WERI-Rb-1 (cell line): ENCODE measurements at regions not wholly inside any gene's neighbourhood (a gene's known extent, or its start where the extent isn't known, plus 50 kb on each side); places are given as distances from the start of the nearest gene placed in this dataset.
"Not testable (repeated sequence)": the region's sequence is repeated elsewhere in the genome, so short reads cannot be mapped to it uniquely, and the experiment has no call there.

ENCODE experiments used
- DNase-seq: peaks from one replicate; pipeline ENCODE4 v3.0.0-alpha.2; 2020
- H3K27ac ChIP-seq: fragments of 250-450 bp; sonication (Bioruptor Pico); 2 replicates; pipeline ENCODE4 v1.5.1; 2020; ENCODE audit warnings: mild to moderate bottlenecking, moderate library complexity
- H3K27me3 ChIP-seq: fragments of 250-450 bp; sonication (Bioruptor Pico); 2 replicates; pipeline ENCODE4 v1.5.1; 2021; ENCODE audit warnings: mild to moderate bottlenecking, low read depth, moderate library complexity; ENCODE audit not compliant: insufficient read depth, severe bottlenecking
- H3K36me3 ChIP-seq: fragments of 250-450 bp; sonication (Bioruptor Pico); 2 replicates; pipeline ENCODE4 v1.5.1; 2020; ENCODE audit warnings: mild to moderate bottlenecking, moderate library complexity
- H3K4me3 ChIP-seq: 2 replicates; pipeline ENCODE4 v1.5.1; 2011; ENCODE audit warnings: low read depth, mild to moderate bottlenecking, control low read depth, low read length
- H3K9me3 ChIP-seq: fragments of 250-450 bp; sonication (Bioruptor Pico); 2 replicates; pipeline ENCODE4 v1.5.1; 2021; ENCODE audit warnings: mild to moderate bottlenecking, moderate library complexity; ENCODE audit not compliant: severe bottlenecking
- TF ChIP-seq, protein P1 (sequence below): IDR thresholded peaks from 2 replicates; pipeline ENCODE4 v1.5.1; 2011; ENCODE audit warnings: low read depth, mild to moderate bottlenecking, control low read depth, inconsistent platforms, low read length

DNA sequence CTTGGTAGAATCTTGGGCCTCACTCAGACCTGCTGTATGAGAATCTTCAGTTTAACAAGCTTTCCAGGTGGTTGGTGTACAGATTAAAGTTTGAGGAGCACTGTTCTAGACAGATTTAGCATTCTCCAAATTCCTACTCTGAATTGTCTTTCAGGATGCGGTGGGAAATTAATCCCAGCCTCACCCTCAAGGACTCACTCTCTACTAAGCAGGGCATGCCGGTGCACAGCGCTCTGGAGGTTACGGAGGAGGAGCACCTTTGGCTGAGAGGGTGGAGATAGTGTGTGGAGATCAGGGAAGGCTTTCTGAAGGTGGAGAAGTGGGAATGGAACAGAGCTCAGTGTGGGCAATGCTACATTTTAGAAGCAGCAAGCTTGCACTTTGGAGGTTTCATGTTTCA, 359.2 kb downstream of the LRATD1 start:
- Histone ChIP-seq H3K36me3 (no peaks in the 10 kb centered on the region), H3K27ac (no peak overlapping the region), H3K27me3 (no peaks in the 10 kb centered on the region), H3K4me3 (no peak overlapping the region), H3K9me3 (no peaks in the 10 kb centered on the region)
- TF ChIP-seq, protein P1, sequence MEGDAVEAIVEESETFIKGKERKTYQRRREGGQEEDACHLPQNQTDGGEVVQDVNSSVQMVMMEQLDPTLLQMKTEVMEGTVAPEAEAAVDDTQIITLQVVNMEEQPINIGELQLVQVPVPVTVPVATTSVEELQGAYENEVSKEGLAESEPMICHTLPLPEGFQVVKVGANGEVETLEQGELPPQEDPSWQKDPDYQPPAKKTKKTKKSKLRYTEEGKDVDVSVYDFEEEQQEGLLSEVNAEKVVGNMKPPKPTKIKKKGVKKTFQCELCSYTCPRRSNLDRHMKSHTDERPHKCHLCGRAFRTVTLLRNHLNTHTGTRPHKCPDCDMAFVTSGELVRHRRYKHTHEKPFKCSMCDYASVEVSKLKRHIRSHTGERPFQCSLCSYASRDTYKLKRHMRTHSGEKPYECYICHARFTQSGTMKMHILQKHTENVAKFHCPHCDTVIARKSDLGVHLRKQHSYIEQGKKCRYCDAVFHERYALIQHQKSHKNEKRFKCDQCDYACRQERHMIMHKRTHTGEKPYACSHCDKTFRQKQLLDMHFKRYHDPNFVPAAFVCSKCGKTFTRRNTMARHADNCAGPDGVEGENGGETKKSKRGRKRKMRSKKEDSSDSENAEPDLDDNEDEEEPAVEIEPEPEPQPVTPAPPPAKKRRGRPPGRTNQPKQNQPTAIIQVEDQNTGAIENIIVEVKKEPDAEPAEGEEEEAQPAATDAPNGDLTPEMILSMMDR = no peak
- DNase-seq = no peak

DNA sequence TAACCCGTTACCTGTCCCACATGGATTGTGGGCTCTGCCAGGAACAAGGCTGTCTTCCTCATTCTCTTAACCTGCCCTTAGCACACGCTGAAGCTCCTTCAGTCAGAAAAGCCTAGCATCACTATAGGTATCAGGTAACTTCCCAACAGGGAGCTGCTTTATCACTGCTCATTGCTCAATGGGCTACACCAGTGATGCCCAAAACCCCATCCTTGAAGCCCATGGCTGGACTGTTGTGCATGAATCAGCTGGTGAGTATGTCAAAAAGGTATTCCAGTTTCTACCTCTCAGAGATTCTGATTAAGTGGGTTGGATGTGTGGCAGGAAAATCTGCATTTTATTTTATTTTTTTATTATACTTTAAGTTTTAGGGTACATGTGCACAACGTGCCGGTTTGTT, 362.2 kb downstream of the LRATD1 start:
- Histone ChIP-seq H3K27me3 (no peaks in the 10 kb centered on the region), H3K9me3 (no peaks in the 10 kb centered on the region), H3K36me3 (no peaks in the 10 kb centered on the region), H3K4me3 (no peak overlapping the region), H3K27ac (no peak overlapping the region)
- no peak for DNase-seq
- TF ChIP-seq, protein P1 = no peak

DNA sequence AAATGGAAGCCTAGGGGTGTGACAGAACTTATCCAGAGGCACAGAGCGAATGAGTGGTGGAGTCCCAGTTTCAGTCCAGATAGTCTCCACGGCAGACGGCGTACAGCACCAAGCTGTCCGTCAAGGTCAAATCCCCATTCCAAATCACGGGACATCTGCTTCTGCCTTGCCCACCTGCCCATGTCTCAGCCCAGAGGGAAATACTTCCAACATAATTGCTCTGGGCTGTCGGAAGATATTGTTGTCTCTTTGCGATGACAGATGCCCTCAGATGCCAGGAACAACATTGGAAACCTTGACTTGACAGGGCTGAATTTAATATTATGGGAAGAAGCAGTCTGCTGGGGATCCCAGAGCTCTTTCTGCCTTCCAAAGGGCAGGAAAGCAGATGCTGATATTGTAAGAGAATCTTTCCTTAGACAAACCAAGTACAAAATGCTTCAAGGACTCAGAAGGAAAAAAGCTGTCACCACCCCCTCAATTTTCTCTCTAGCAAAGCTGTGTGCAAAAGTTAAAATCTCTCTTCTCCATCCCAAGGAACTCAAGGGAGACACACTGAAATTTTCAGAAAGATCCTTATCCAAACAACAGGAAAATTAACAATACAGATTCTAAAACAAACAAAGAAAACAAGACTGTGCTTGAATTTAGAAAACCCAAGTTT, 364.0 kb downstream of the LRATD1 start:
- DNase-seq = peak; percentile 70
- Histone ChIP-seq H3K36me3 (no peaks in the 10 kb centered on the region), H3K27me3 (no peaks in the 10 kb centered on the region), H3K27ac (peak overlapping the region; percentile 8), H3K4me3 (no peak overlapping the region), H3K9me3 (no peaks in the 10 kb centered on the region)
- TF ChIP-seq, protein P1 = no peak

DNA sequence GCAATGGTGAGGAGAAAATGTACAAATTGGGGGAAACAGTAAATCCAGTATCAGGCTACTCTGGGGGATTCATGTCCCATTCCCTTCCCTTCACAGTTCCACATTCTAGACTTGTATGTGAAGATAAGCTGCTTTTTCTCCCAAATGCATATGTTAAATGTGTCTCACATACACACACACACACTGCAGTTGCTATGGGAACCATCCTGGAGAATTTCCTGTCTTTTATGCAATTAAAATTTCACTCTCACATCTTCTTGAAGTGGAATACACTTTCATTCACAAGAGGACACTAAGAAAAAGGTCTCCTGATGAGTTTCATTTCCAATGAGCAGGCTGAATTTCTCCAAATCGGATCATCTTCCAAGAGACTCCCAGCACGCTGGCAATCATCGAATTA, 366.0 kb downstream of the LRATD1 start:
- H3K27ac ChIP-seq = no peak overlapping the region
- no peak overlapping the region for H3K4me3 ChIP-seq
- no peaks in the 10 kb centered on the region for H3K9me3 ChIP-seq
- no peak for DNase-seq
- no peaks in the 10 kb centered on the region for H3K36me3 ChIP-seq
- TF ChIP-seq, protein P1 = no peak
- no peaks in the 10 kb centered on the region for H3K27me3 ChIP-seq

DNA sequence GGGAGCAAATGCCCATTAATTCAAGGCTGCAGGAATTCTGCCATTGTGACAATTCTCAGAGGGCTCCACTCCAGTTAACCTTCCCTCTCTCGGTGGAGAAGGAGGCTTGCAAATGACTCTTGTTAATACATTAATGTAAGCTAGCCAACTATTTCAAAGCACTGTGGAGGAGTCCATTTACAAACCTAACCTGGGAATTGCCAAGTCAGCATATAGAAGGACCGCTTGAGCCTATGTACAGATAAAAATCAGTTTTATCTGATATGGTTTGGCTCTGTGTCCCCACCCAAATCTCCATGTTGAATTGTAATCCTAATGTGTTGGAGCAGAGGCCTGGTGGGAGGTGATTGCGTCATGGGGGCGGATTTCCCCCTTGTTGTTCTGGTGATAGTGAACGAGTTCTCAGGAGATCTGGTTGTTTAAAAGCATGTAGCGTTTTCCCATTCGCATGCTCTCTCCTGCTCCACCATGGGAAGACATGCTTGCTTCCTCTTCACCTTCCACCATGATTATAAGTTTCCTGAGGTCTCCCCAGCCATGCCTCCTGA, 366.7 kb downstream of the LRATD1 start:
- Histone ChIP-seq H3K27me3 (no peaks in the 10 kb centered on the region), H3K27ac (no peak overlapping the region), H3K4me3 (no peak overlapping the region), H3K9me3 (no peaks in the 10 kb centered on the region), H3K36me3 (no peaks in the 10 kb centered on the region)
- TF ChIP-seq, protein P1 = no peak
- no peak for DNase-seq

DNA sequence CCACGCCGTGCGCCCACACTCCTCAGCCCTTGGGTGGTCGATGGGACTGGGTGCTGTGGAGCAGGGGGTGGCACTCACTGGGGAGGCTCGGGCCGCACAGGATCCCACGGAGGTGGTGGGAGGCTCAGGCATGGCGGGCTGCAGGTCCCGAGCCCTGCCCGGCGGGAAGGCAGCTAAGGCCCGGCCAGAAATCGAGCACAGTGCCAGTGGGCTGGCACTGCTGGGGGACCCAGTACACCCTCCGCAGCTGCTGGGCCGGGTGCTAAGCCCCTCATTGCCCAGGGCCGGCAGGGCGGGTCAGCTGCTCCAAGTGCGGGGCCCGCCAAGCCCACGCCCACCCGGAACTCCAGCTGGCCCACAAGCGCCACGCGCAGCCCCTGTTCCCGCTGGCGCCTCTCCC, 370.0 kb downstream of the LRATD1 start:
- not testable (repeated sequence) for H3K27ac ChIP-seq, H3K27me3 ChIP-seq, H3K36me3 ChIP-seq, H3K4me3 ChIP-seq, DNase-seq, H3K9me3 ChIP-seq
